Adrenal gland (tissue), 9 donors: ENCODE measurements at regions not wholly inside any gene's neighbourhood (a gene's known extent, or its start where the extent isn't known, plus 50 kb on each side); places are given as distances from the start of the nearest gene placed in this dataset.

ENCODE experiments used
- DNase-seq, 7 donors: peaks; one replicate each; pipeline ENCODE4 v3.0.0-alpha.2; 2019 to 2020
- H3K27ac ChIP-seq, 5 donors: fragments of 200-600 bp; sonication (generic) in 4 of 5; 1 replicate in 3 of 5; 2 replicates in 2 of 5; pipeline versions ENCODE4 v1.5.1 to v1.8.0; 2016 to 2020; ENCODE audit warnings: mild to moderate bottlenecking in 1 of 5
- H3K27me3 ChIP-seq: fragments of 200-600 bp; 2 replicates; pipeline ENCODE4 v1.8.0; 2021
- H3K36me3 ChIP-seq, 2 donors: fragments of 200-600 bp; replicated peaks in 1 of 2; 1 replicate in 1 of 2; 2 replicates in 1 of 2; pipeline versions ENCODE4 v1.5.1 to v1.8.0; 2018 to 2022
- H3K4me1 ChIP-seq, 2 donors: fragments of 200-600 bp; replicated peaks in 1 of 2; 1 replicate in 1 of 2; 2 replicates in 1 of 2; pipeline versions ENCODE4 v1.5.1 to v1.8.0; 2018 to 2021
- H3K4me3 ChIP-seq, 4 donors: fragments of 200-600 bp; sonication (generic) in 3 of 4; one replicate each; pipeline ENCODE4 v1.5.1; 2016 to 2018
- H3K9me3 ChIP-seq, 3 donors: fragments of 200-600 bp; sonication (generic) in 1 of 3; replicated peaks in 1 of 3; 1 replicate in 2 of 3; 2 replicates in 1 of 3; pipeline versions ENCODE4 v1.5.1 to v1.8.0; 2016 to 2021
- CTCF ChIP-seq, 6 experiments: fragments of 450-650 bp in 4 of 6; fragments of 200-600 bp in 2 of 6; sonication (generic) in 1 of 6; IDR thresholded peaks; 1 replicate in 5 of 6; 2 replicates in 1 of 6; pipeline versions ENCODE4 v1.5.1 to v1.8.0; 2016 to 2021; ENCODE audit warnings: antibody characterized with exemption in 6 of 6, mild to moderate bottlenecking in 2 of 6, moderate library complexity in 1 of 6
- POLR2A ChIP-seq, 2 donors: fragments of 450-650 bp; IDR thresholded peaks; one replicate each; pipeline ENCODE4 v1.6.1; 2017; ENCODE audit warnings: antibody characterized with exemption in 2 of 2, mild to moderate bottlenecking in 2 of 2, moderate library complexity in 1 of 2
- WGBS, 4 donors: extraction: QIAGEN DNeasy Blood & Tissue Kit in 2 of 4; methylation state at CpG; one replicate each; pipeline versions ENCODE4 v1.1.5 to v1.1.7; 2013 to 2017; 5-methylcytosine and 5-hydroxymethylcytosine counted together
- intact Hi-C, 2 donors: fragments of 100-400 bp; cut with DNase I; formaldehyde crosslinking; loops; one replicate each; pipeline versions ENCODE4 v1.14.1 to v1.15.0; 2022 to 2023
- donor health status: healthy with polysubstance abuse.
- donor health status: Bipolar disorder and iron deficiency.
- donor health status: DM: yes; HTN: yes; CAD: no.
- donor health status: DM: no; HTN: no; CAD: no.
- donor health status: DM: no; HTN: no; CAD: no.

GRCh38 chr13:30119476-30119875 lies 187.9 kb downstream of the KATNAL1 start:
- H3K4me3 ChIP-seq, result no peak overlapping the region

GRCh38 chr13:30116379-30116778 lies 191.0 kb downstream of the KATNAL1 start:
- intact Hi-C loops, result loop anchor here (5.0 to 10.0 kb wide), 3 partner anchors 262 to 609 kb away; partner anchors contain the start of gene UBL3 (in 2 of the 2)
- Histone ChIP-seq H3K27me3 (no peaks in the 10 kb centered on the region), H3K9me3 (no peaks in the 10 kb centered on the region), H3K36me3 (no peaks in the 10 kb centered on the region), H3K27ac (no peak overlapping the region), H3K4me1 (peaks cover 5 to 19% of the 10 kb centered on the region in 2 donors), H3K4me3 (no peak overlapping the region)
- DNase-seq, result no peak
- TF ChIP-seq POLR2A (IDR thresholded peaks at IDR 0.05), result no peak
- no peak for TF ChIP-seq CTCF (IDR thresholded peaks at IDR 0.05)
- WGBS, 4 donors, result 32 to 79% (median 64%) methylated on average over 6 of the region's 6 CpGs

More at GRCh38 chr13:30119476-30119875, 187.9 kb downstream of the KATNAL1 start:
- 41 to 52% (median 45%) methylated on average over 6 of the region's 6 CpGs for WGBS, 4 donors
- H3K36me3 ChIP-seq, result no peaks in the 10 kb centered on the region
- TF ChIP-seq CTCF (IDR thresholded peaks at IDR 0.05) (no peak), POLR2A (IDR thresholded peaks at IDR 0.05) (no peak)
- no peak overlapping the region for H3K27ac ChIP-seq
- DNase-seq, result no peak
- peaks cover 5 to 7% of the 10 kb centered on the region in 2 donors for H3K4me1 ChIP-seq
- H3K27me3 ChIP-seq, result no peaks in the 10 kb centered on the region
- no peaks in the 10 kb centered on the region for H3K9me3 ChIP-seq
- intact Hi-C loops, result loop anchor here (5.0 to 10.0 kb wide), 3 partner anchors 265 to 612 kb away; partner anchors contain the start of gene UBL3 (in 2 of the 2)

- intact Hi-C loops, result loop anchor here (2.0 to 10.0 kb wide), 4 partner anchors 260 to 608 kb away; partner anchors contain the start of gene UBL3 (in 2 of the 2)
Measured at GRCh38 chr13:30115257-30115600, 192.1 kb downstream of the KATNAL1 start.

More at GRCh38 chr13:30115257-30115600, 192.1 kb downstream of the KATNAL1 start:
- no peak for DNase-seq
- Histone ChIP-seq H3K4me3 (peak overlapping the region in 2 of 4 donors; percentile 10 to 92), H3K27me3 (no peaks in the 10 kb centered on the region), H3K4me1 (peaks cover 5 to 19% of the 10 kb centered on the region in 2 donors), H3K27ac (no peak overlapping the region), H3K9me3 (no peaks in the 10 kb centered on the region), H3K36me3 (no peaks in the 10 kb centered on the region)
- TF ChIP-seq CTCF (IDR thresholded peaks at IDR 0.05) (peak in 2 of 6 experiments; percentile 24 to 34), POLR2A (IDR thresholded peaks at IDR 0.05) (no peak)
- 10 to 14% (median 12%) methylated on average over 9 of the region's 9 CpGs for WGBS, 4 donors
